ENCODE measurements at regions not wholly inside any gene's neighbourhood (a gene's known extent, or its start where the extent isn't known, plus 50 kb on each side); places are given as distances from the start of the nearest gene placed in this dataset.

DNA sequence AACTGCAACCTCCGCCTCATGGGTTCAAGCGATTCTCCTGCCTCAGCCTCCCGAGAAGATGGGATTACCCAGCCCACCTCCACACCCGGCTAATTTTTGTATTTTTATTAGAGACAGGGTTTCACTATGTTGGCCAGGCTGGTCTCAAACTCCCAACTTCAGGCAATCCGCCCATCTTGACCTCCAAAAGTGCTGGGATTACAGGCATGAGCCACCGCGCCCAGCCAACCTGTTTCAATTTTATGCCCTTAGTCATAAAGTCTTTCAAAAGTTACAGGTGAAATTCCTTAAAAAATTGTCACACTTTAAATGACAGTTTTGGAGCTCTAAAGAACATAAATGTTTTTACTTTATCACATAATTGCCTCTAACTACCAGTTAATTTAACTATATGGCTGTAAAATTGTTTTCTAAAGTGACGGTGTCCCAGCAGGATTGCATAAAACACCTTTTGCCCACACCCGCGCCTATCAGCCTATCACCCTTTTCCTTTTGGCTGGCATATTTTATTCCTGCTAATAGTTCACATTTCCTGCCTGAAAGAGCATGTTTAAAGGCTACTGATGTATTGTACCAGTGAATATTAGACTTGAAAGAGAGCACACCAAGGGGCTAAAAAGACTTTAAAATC lies 164.2 kb upstream of the SEMA6D start:
- H4K8ac ChIP-seq (ENCODE audit: low read depth in 2 of 2, low read length in 2 of 2), result no peak overlapping the region
- H2AK5ac ChIP-seq (ENCODE audit: low read depth, low read length), result no peak overlapping the region
- no peaks in the 10 kb centered on the region for H4K20me1 ChIP-seq (ENCODE audit: insufficient read depth, low read length)
- H3K56ac ChIP-seq (ENCODE audit: extremely low read depth, insufficient read depth, low read length), result no peak overlapping the region
- H4K5ac ChIP-seq (ENCODE audit: low read depth, low read length), result no peak overlapping the region
- ChIA-PET POLR2A (ENCODE audit: unreplicated experiment) (no interaction called here), CTCF (no interaction called here)
- no peaks in the 10 kb centered on the region for H3K36me3 ChIP-seq (ENCODE audit: control insufficient read depth, insufficient read depth, low read length)
- H3K14ac ChIP-seq (replicated peaks; ENCODE audit: low read depth, low read length), result no peak overlapping the region
- H2BK120ac ChIP-seq (ENCODE audit: low read depth, low read length), result no peak overlapping the region
- H2BK5ac ChIP-seq (ENCODE audit: low read depth, low read length, poor library complexity, severe bottlenecking), result no peak overlapping the region
- H2BK20ac ChIP-seq (ENCODE audit: low read depth, low read length), result no peak overlapping the region
- ATAC-seq (ENCODE audit: low read depth) (no peak), DNase-seq (no peak)
- H2BK15ac ChIP-seq (ENCODE audit: low read depth, low read length), result no peak overlapping the region
- no peaks in the 10 kb centered on the region for H3K79me1 ChIP-seq (ENCODE audit: low read depth in 1 of 2, low read length in 2 of 2)
- TF ChIP-seq SMC3 (IDR thresholded peaks at IDR 0.05; ENCODE audit: low read depth, low read length) (no peak), POLR2A (IDR thresholded peaks at IDR 0.05; ENCODE audit: low read depth, low read length) (no peak)
- no peak overlapping the region for H3K4me2 ChIP-seq (ENCODE audit: low read depth, low read length)
- intact Hi-C loops (cut with micrococcal nuclease) (no loop called here), dilution Hi-C loops (cut with HindIII; ENCODE audit: low sequenced_read_pairs, unreplicated experiment) (no loop called here), in situ Hi-C loops (cut with MboI; ENCODE audit: low sequenced_read_pairs) (no loop called here)
- H3K23ac ChIP-seq (ENCODE audit: low read depth, low read length), result no peak overlapping the region
- no peak overlapping the region for H4K91ac ChIP-seq (ENCODE audit: insufficient read depth, low read depth, low read length)
- H3K9me1 ChIP-seq (ENCODE audit: insufficient read depth, low read length), result no peaks in the 10 kb centered on the region
- no TSS peak for BruUV-seq (replicated peaks)
- no peak overlapping the region for H3K18ac ChIP-seq (ENCODE audit: low read depth, low read length)
- no CpG with 5 or more reads among the region's 10 CpGs for WGBS, 2 experiments (ENCODE audit: extremely low coverage in 2 of 2, insufficient read length in 1 of 2)
- no peaks in the 10 kb centered on the region for H3K4me1 ChIP-seq (ENCODE audit: control insufficient read depth, insufficient read depth, low read length)
- H2AK9ac ChIP-seq (replicated peaks; ENCODE audit: low read depth, low read length, poor library complexity), result no peak overlapping the region
- no peaks in the 10 kb centered on the region; the same call in 1 of the 2 replicates for H3K27me3 ChIP-seq (ENCODE audit: control insufficient read depth, insufficient read depth, low read length)
- H3K4ac ChIP-seq (ENCODE audit: low read depth, low read length), result no peak overlapping the region
- H3K9ac ChIP-seq (ENCODE audit: low read depth, low read length), result no peak overlapping the region
- H3K9me3 ChIP-seq (ENCODE audit: control insufficient read depth, insufficient read depth, low read length), result no peaks in the 10 kb centered on the region
- H2AFZ ChIP-seq (replicated peaks; ENCODE audit: low read length, poor library complexity), result no peak overlapping the region
- no peak overlapping the region for H3K4me3 ChIP-seq (ENCODE audit: insufficient read depth, low read depth, low read length)
- H3K27ac ChIP-seq (ENCODE audit: insufficient read depth, low read length), result no peak overlapping the region

Measured in IMR-90 (cell line).